ENCODE measurements at regions not wholly inside any gene's neighbourhood (a gene's known extent, or its start where the extent isn't known, plus 50 kb on each side); places are given as distances from the start of the nearest gene placed in this dataset.

DNA sequence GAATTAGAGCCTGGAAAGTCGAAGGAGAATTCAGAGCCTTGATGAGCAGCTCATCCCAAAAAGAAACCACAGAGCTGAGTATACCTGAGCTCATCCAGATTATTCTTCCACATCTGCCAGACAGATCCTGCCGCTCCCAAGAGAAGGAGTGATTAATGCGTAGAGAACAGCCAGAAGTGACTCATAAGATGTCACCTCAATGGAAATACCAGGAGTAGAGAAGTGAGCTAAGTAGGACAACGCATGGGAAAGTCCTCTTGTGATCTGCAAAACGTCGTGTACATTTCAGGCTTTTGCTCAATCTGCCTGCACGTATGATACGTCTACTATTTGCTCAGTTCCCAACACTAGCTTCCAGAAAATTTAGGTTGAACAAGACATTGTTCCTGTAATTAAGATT, 230.5 kb upstream of the AUTS2 start:
- Histone ChIP-seq H3K9me2 (replicated peaks; ENCODE audit: low read length) (no peaks in the 10 kb centered on the region), H3K9me3 (ENCODE audit: low read length) (no peaks in the 10 kb centered on the region), H3K27me3 (ENCODE audit: low read length) (no peaks in the 10 kb centered on the region), H3K4me1 (ENCODE audit: insufficient read depth, low read length) (no peaks in the 10 kb centered on the region), H4K20me1 (ENCODE audit: low read length) (no peaks in the 10 kb centered on the region), H2AFZ (ENCODE audit: low read length) (no peak overlapping the region), H3K9ac (ENCODE audit: low read length) (no peak overlapping the region), H3F3A (ENCODE audit: low read length, unreplicated experiment) (no peaks in the 10 kb centered on the region), H3K36me3 (ENCODE audit: low read depth, low read length) (no peaks in the 10 kb centered on the region), H3K27ac (ENCODE audit: low read length) (no peak overlapping the region), H3K4me2 (ENCODE audit: low read length) (no peak overlapping the region), H3K4me3 (ENCODE audit: low read length) (no peak overlapping the region), H3K79me2 (ENCODE audit: low read length) (no peaks in the 10 kb centered on the region)
- CTCF ChIA-PET = no interaction called here
- ATAC-seq (no peak), DNase-seq (no peak)
- no TSS peak for BruUV-seq (replicated peaks)
- TF ChIP-seq EZH2phosphoT487 (IDR thresholded peaks at IDR 0.05; ENCODE audit: borderline replicate concordance, low read length) (no peak), EZH2 (IDR thresholded peaks at IDR 0.05; ENCODE audit: low read length, unreplicated experiment) (no peak)
- TF ChIP-seq, protein P1, sequence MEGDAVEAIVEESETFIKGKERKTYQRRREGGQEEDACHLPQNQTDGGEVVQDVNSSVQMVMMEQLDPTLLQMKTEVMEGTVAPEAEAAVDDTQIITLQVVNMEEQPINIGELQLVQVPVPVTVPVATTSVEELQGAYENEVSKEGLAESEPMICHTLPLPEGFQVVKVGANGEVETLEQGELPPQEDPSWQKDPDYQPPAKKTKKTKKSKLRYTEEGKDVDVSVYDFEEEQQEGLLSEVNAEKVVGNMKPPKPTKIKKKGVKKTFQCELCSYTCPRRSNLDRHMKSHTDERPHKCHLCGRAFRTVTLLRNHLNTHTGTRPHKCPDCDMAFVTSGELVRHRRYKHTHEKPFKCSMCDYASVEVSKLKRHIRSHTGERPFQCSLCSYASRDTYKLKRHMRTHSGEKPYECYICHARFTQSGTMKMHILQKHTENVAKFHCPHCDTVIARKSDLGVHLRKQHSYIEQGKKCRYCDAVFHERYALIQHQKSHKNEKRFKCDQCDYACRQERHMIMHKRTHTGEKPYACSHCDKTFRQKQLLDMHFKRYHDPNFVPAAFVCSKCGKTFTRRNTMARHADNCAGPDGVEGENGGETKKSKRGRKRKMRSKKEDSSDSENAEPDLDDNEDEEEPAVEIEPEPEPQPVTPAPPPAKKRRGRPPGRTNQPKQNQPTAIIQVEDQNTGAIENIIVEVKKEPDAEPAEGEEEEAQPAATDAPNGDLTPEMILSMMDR (conservative IDR thresholded peaks at IDR 0.05; ENCODE audit: low read depth, low read length) = no peak
- intact Hi-C loops (cut with micrococcal nuclease) = no loop called here
- POLR2A ChIA-PET (ENCODE audit: unreplicated experiment) = no interaction called here

DNA sequence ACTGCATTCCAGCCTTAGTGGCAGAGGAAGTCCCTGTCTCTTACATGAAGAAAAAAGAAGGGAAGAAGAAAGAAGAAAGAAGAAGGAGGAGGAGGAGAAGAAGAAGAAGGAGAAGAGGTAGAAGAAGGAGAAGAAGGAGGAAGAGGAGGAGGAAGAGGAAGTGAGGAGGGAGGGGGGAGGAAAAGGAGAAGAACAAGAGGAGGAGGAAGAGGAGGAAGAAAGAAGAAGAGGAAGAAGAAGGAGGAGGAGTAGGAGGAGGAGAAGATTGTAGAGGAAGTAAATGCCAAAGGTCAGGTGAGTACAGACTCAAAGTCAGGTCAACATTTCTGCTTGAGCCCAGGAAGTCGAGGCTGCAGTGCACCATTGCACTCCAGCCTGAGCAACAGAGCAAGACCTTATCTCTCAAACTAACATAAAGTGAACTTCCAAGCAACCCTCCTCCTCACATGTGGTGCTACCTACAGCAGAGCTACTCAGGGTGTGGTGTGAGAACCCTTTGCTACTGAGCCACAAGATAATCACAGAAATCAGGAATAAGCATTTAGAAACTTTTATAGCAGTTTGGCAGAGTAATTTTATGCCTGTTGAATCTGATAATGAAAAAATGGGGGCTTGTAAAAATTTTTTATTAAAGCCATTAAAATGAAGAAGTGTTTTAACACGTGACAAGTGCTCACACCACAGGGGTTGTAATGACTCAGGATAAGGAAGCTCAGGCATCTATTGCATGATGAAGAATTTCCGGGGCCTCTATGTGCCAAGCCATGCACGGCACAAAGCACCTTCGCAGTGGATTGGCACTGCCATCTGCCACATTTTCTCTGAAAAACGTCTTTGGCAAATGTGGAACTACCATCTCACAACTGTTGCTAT, 224.9 kb upstream of the AUTS2 start:
- Histone ChIP-seq H3K4me3 (ENCODE audit: low read length) (no peak overlapping the region), H3K9me3 (ENCODE audit: low read length) (no peaks in the 10 kb centered on the region), H3F3A (ENCODE audit: low read length, unreplicated experiment) (no peaks in the 10 kb centered on the region), H3K27ac (ENCODE audit: low read length) (no peak overlapping the region), H3K79me2 (ENCODE audit: low read length) (no peaks in the 10 kb centered on the region), H3K27me3 (ENCODE audit: low read length) (no peaks in the 10 kb centered on the region), H3K4me1 (ENCODE audit: insufficient read depth, low read length) (no peaks in the 10 kb centered on the region), H2AFZ (ENCODE audit: low read length) (no peak overlapping the region), H3K9me2 (replicated peaks; ENCODE audit: low read length) (no peaks in the 10 kb centered on the region), H4K20me1 (ENCODE audit: low read length) (no peaks in the 10 kb centered on the region), H3K4me2 (ENCODE audit: low read length) (no peak overlapping the region), H3K36me3 (ENCODE audit: low read depth, low read length) (no peaks in the 10 kb centered on the region), H3K9ac (ENCODE audit: low read length) (no peak overlapping the region)
- CTCF ChIA-PET = no interaction called here
- ATAC-seq (no peak), DNase-seq (no peak)
- BruUV-seq (replicated peaks) = no TSS peak
- POLR2A ChIA-PET (ENCODE audit: unreplicated experiment) = no interaction called here
- TF ChIP-seq EZH2 (IDR thresholded peaks at IDR 0.05; ENCODE audit: low read length, unreplicated experiment) = no peak
- TF ChIP-seq, protein P1 (conservative IDR thresholded peaks at IDR 0.05; ENCODE audit: low read depth, low read length) = no peak
- no peak for TF ChIP-seq EZH2phosphoT487 (IDR thresholded peaks at IDR 0.05; ENCODE audit: borderline replicate concordance, low read length)
- intact Hi-C loops (cut with micrococcal nuclease) = no loop called here

DNA sequence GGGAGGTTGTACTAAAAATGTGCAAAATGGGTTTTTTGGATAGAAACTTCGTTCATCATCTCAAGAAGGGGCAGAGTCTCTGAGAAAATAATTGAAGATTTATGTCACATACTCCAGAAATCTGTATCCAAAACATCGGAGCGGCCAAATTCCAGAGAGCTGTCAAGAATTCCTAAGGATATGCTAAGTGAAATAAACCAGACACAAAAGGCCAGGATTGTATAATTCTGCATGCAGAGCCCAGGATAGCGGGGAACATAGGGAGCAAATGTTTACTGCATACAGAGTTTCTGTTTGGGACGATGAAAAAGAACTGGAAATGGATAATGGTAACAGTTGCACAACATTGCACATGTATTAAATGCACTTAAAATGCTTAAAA, 224.2 kb upstream of the AUTS2 start:
- ATAC-seq (no peak), DNase-seq (no peak)
- Histone ChIP-seq H3K27ac (ENCODE audit: low read length) (no peak overlapping the region), H3K27me3 (ENCODE audit: low read length) (no peaks in the 10 kb centered on the region), H3F3A (ENCODE audit: low read length, unreplicated experiment) (no peaks in the 10 kb centered on the region), H2AFZ (ENCODE audit: low read length) (no peak overlapping the region), H3K4me2 (ENCODE audit: low read length) (no peak overlapping the region), H4K20me1 (ENCODE audit: low read length) (no peaks in the 10 kb centered on the region), H3K4me1 (ENCODE audit: insufficient read depth, low read length) (no peaks in the 10 kb centered on the region), H3K9ac (ENCODE audit: low read length) (no peak overlapping the region), H3K36me3 (ENCODE audit: low read depth, low read length) (no peaks in the 10 kb centered on the region), H3K79me2 (ENCODE audit: low read length) (no peaks in the 10 kb centered on the region), H3K9me2 (replicated peaks; ENCODE audit: low read length) (no peaks in the 10 kb centered on the region), H3K4me3 (ENCODE audit: low read length) (no peak overlapping the region), H3K9me3 (ENCODE audit: low read length) (no peaks in the 10 kb centered on the region)
- no peak for TF ChIP-seq EZH2 (IDR thresholded peaks at IDR 0.05; ENCODE audit: low read length, unreplicated experiment)
- TF ChIP-seq, protein P1 (conservative IDR thresholded peaks at IDR 0.05; ENCODE audit: low read depth, low read length) = no peak
- ChIA-PET POLR2A (ENCODE audit: unreplicated experiment) (no interaction called here), CTCF (no interaction called here)
- BruUV-seq (replicated peaks) = no TSS peak
- intact Hi-C loops (cut with micrococcal nuclease) = no loop called here
